ENCODE measurements at regions not wholly inside any gene's neighbourhood (a gene's known extent, or its start where the extent isn't known, plus 50 kb on each side); places are given as distances from the start of the nearest gene placed in this dataset.

GRCh38 chrX:106323357-106323756 lies 155.3 kb downstream of the PWWP3B start:
- CTCF ChIA-PET: no interaction called here
- H3K27me3 ChIP-seq (ENCODE audit: insufficient read depth, low read length): no peaks in the 10 kb centered on the region
- H4K20me1 ChIP-seq (ENCODE audit: insufficient read depth): no peaks in the 10 kb centered on the region
- RAD21 ChIA-PET (ENCODE audit: low non-redundant PET in 1 of 2, low total read pairs in 2 of 2, uncharacterized antibody in 2 of 2, unreplicated experiment in 2 of 2): no interaction called here
- no peaks in the 10 kb centered on the region for H3K9me3 ChIP-seq (ENCODE audit: control insufficient read depth in 1 of 2, insufficient read depth in 1 of 2, low read depth in 1 of 2, low read length in 2 of 2)
- no peak overlapping the region for H3K27ac ChIP-seq (ENCODE audit: low read depth, low read length)
- no TSS peak for BruUV-seq (replicated peaks)
- no peak overlapping the region for H3K9ac ChIP-seq (ENCODE audit: low read length)
- no peak overlapping the region for H3K4me3 ChIP-seq (replicated peaks in 1 of 2; ENCODE audit: low read depth in 1 of 2, low read length in 2 of 2)
- POLR2A ChIA-PET: no interaction called here
- H2AFZ ChIP-seq (ENCODE audit: low read depth, low read length, poor library complexity, severe bottlenecking): no peak overlapping the region
- H3K9me2 ChIP-seq (ENCODE audit: insufficient read depth): no peaks in the 10 kb centered on the region
- H3K79me2 ChIP-seq (ENCODE audit: insufficient read depth, low read length): no peaks in the 10 kb centered on the region
- ATAC-seq: no peak
- no peaks in the 10 kb centered on the region for H3K4me1 ChIP-seq (ENCODE audit: control insufficient read depth in 1 of 2, insufficient read depth in 2 of 2, low read length in 2 of 2)
- no peak for TF ChIP-seq ATF3 (IDR thresholded peaks at IDR 0.05)
- TF ChIP-seq CEBPB (IDR thresholded peaks at IDR 0.05; ENCODE audit: low read depth): no peak
- no peak for TF ChIP-seq ZNF274 (IDR thresholded peaks at IDR 0.05; ENCODE audit: low read depth, low read length)
- no peak for TF ChIP-seq JUND (IDR thresholded peaks at IDR 0.05)
- no peak for TF ChIP-seq SRF (IDR thresholded peaks at IDR 0.05; ENCODE audit: low read depth)
- TF ChIP-seq SP1 (IDR thresholded peaks at IDR 0.05; ENCODE audit: low read depth): no peak
- TF ChIP-seq ELF1 (IDR thresholded peaks at IDR 0.05; ENCODE audit: borderline replicate concordance, low read depth): no peak
- H3K36me3 ChIP-seq (ENCODE audit: control insufficient read depth in 1 of 2, insufficient read depth in 2 of 2, low read length in 2 of 2): no peaks in the 10 kb centered on the region
- H3K4me2 ChIP-seq (ENCODE audit: low read length): no peak overlapping the region
- DNase-seq (ENCODE audit: low read depth, low spot score): no peak
- intact Hi-C loops (cut with micrococcal nuclease): no loop called here

GRCh38 chrX:106331606-106332005 lies 163.5 kb downstream of the PWWP3B start:
- Histone ChIP-seq H3K36me3 (ENCODE audit: control insufficient read depth in 1 of 2, insufficient read depth in 2 of 2, low read length in 2 of 2) (no peaks in the 10 kb centered on the region), H3K9ac (ENCODE audit: low read length) (no peak overlapping the region), H3K9me3 (ENCODE audit: control insufficient read depth in 1 of 2, insufficient read depth in 1 of 2, low read depth in 1 of 2, low read length in 2 of 2) (no peaks in the 10 kb centered on the region), H3K27me3 (ENCODE audit: insufficient read depth, low read length) (no peaks in the 10 kb centered on the region), H2AFZ (ENCODE audit: low read depth, low read length, poor library complexity, severe bottlenecking) (no peak overlapping the region), H3K9me2 (ENCODE audit: insufficient read depth) (no peaks in the 10 kb centered on the region), H4K20me1 (ENCODE audit: insufficient read depth) (no peaks in the 10 kb centered on the region), H3K4me1 (ENCODE audit: control insufficient read depth in 1 of 2, insufficient read depth in 2 of 2, low read length in 2 of 2) (no peaks in the 10 kb centered on the region), H3K79me2 (ENCODE audit: insufficient read depth, low read length) (no peaks in the 10 kb centered on the region), H3K4me3 (replicated peaks in 1 of 2; ENCODE audit: low read depth in 1 of 2, low read length in 2 of 2) (no peak overlapping the region), H3K27ac (ENCODE audit: low read depth, low read length) (no peak overlapping the region), H3K4me2 (ENCODE audit: low read length) (no peak overlapping the region)
- no peak for TF ChIP-seq SRF (IDR thresholded peaks at IDR 0.05; ENCODE audit: low read depth)
- DNase-seq (ENCODE audit: low read depth, low spot score): no peak
- ChIA-PET CTCF (no interaction called here), RAD21 (ENCODE audit: low non-redundant PET in 1 of 2, low total read pairs in 2 of 2, uncharacterized antibody in 2 of 2, unreplicated experiment in 2 of 2) (no interaction called here), POLR2A (no interaction called here)
- BruUV-seq (replicated peaks): no TSS peak
- intact Hi-C loops (cut with micrococcal nuclease): no loop called here
- ATAC-seq: no peak
